ENCODE measurements at regions not wholly inside any gene's neighbourhood (a gene's known extent, or its start where the extent isn't known, plus 50 kb on each side); places are given as distances from the start of the nearest gene placed in this dataset.

- peak; percentile 85 for ATAC-seq
- no peak overlapping the region; the same call in 2 of the 3 replicates for H3K4me3 Mint-ChIP-seq
- TF ChIP-seq ETS1 (IDR thresholded peaks at IDR 0.05) = 0 out of 2 replicates have a peak, but pooled peaks have one; percentile 35
- TF ChIP-seq CREB1 (CRISPR knock-in tag; IDR thresholded peaks at IDR 0.05; ENCODE audit: low read depth) = peak; percentile 45; the same call in 1 of the 2 replicates
- TF ChIP-seq STAT1 (IDR thresholded peaks at IDR 0.05; ENCODE audit: unreplicated experiment) = no peak
- peak; percentile 90; the same call in 1 of the 2 replicates for TF ChIP-seq ZNF114 (CRISPR knock-in tag; IDR thresholded peaks at IDR 0.05)
- TF ChIP-seq ZNF462 (CRISPR knock-in tag; IDR thresholded peaks at IDR 0.05) = peak; percentile 65; the same call in 1 of the 2 replicates
- peak in 1 of 2 experiments; percentile 30; a peak in 1 of 4 replicates for TF ChIP-seq CTCF (conservative IDR thresholded peaks at IDR 0.05; ENCODE audit: low read depth in 2 of 2)
- TF ChIP-seq JUNB (IDR thresholded peaks at IDR 0.05; ENCODE audit: unreplicated experiment) = no peak
- TF ChIP-seq NANOG (IDR thresholded peaks at IDR 0.05; ENCODE audit: borderline replicate concordance) = peak; percentile 51
- TF ChIP-seq POLR2AphosphoS5 (IDR thresholded peaks at IDR 0.05; ENCODE audit: low read depth) = peak; percentile 38; the same call in 1 of the 2 replicates
- no peak for TF ChIP-seq ZNF331 (CRISPR knock-in tag; IDR thresholded peaks at IDR 0.05; ENCODE audit: low read depth)
- Histone ChIP-seq H2AFZ (no peak overlapping the region), H3F3A (replicated peaks; ENCODE audit: low read depth) (no peaks in the 10 kb centered on the region), H3K27me3 (ENCODE audit: insufficient read depth) (no peaks in the 10 kb centered on the region), H3K27ac (ENCODE audit: low read depth) (peak overlapping the region; percentile 65), H3K36me3 (ENCODE audit: insufficient read depth) (no peaks in the 10 kb centered on the region), H3K79me2 (replicated peaks; ENCODE audit: insufficient read depth) (no peaks in the 10 kb centered on the region), H3K4me1 (ENCODE audit: insufficient read depth) (peaks cover 44% of the 10 kb centered on the region), H3K4me2 (peak overlapping the region; percentile 50; the same call in 1 of the 2 replicates), H3K4me3 (no peak overlapping the region), H4K20me1 (replicated peaks; ENCODE audit: insufficient read depth) (no peaks in the 10 kb centered on the region), H3K9me2 (ENCODE audit: insufficient read depth) (no peaks in the 10 kb centered on the region)
- H3K36me3 Mint-ChIP-seq (ENCODE audit: low read depth) = peaks cover 11% of the 10 kb centered on the region
- DNase-seq (ENCODE audit: low spot score) = peak; percentile 84
- no peaks in the 10 kb centered on the region; the same call in 2 of the 3 replicates for H3K9me3 Mint-ChIP-seq
- peak overlapping the region; percentile 71; the same call in 1 of the 2 replicates for H3K27ac Mint-ChIP-seq
- peaks cover 39% of the 10 kb centered on the region for H3K4me1 Mint-ChIP-seq
- H3K27me3 Mint-ChIP-seq (ENCODE audit: insufficient read depth, low read depth, poor library complexity) = peaks cover 5% of the 10 kb centered on the region
Observed at GRCh38 chr5:18798058-18798457, 1163.8 kb downstream of the TAF11L14 start.
